ENCODE measurements at regions not wholly inside any gene's neighbourhood (a gene's known extent, or its start where the extent isn't known, plus 50 kb on each side); places are given as distances from the start of the nearest gene placed in this dataset.
A peak's percentile ranks its signal among the peaks of the same experiment; 100 is the strongest.

- H3K4me3 ChIP-seq (replicated peaks; ENCODE audit: insufficient read depth, low read length) = no peak overlapping the region
- DNase-seq (ENCODE audit: low read depth in 1 of 2, low spot score in 1 of 2) = no peak
- H3K27ac ChIP-seq (replicated peaks) = peak overlapping the region; percentile 73
- H3K27me3 ChIP-seq (ENCODE audit: insufficient read depth, poor library complexity, severe bottlenecking) = no peaks in the 10 kb centered on the region
- no peak for TF ChIP-seq REST (IDR thresholded peaks at IDR 0.05; ENCODE audit: insufficient replicate concordance, low read depth)
- TF ChIP-seq CTCF (IDR thresholded peaks at IDR 0.05; ENCODE audit: insufficient read depth, low read length) = no peak
- no peak for TF ChIP-seq POLR2AphosphoS5 (IDR thresholded peaks at IDR 0.05; ENCODE audit: low read depth)
- TF ChIP-seq GABPA (IDR thresholded peaks at IDR 0.05; ENCODE audit: low read depth) = no peak
- no peak for TF ChIP-seq SPI1 (IDR thresholded peaks at IDR 0.05; ENCODE audit: borderline replicate concordance, low read depth)
Observed at GRCh38 chr11:81887671-81888070, 846.0 kb downstream of the FAM181B start.

GRCh38 chr11:81886406-81887075 is 847.1 kb downstream of the FAM181B start:
- H3K27me3 ChIP-seq (ENCODE audit: insufficient read depth, poor library complexity, severe bottlenecking) = no peaks in the 10 kb centered on the region
- DNase-seq (ENCODE audit: low read depth in 1 of 2, low spot score in 1 of 2) = no peak
- TF ChIP-seq POLR2AphosphoS5 (IDR thresholded peaks at IDR 0.05; ENCODE audit: low read depth) (no peak), CTCF (IDR thresholded peaks at IDR 0.05; ENCODE audit: insufficient read depth, low read length) (no peak), GABPA (IDR thresholded peaks at IDR 0.05; ENCODE audit: low read depth) (no peak), SPI1 (IDR thresholded peaks at IDR 0.05; ENCODE audit: borderline replicate concordance, low read depth) (no peak), REST (IDR thresholded peaks at IDR 0.05; ENCODE audit: insufficient replicate concordance, low read depth) (no peak)
- no peak overlapping the region for H3K27ac ChIP-seq (replicated peaks)
- H3K4me3 ChIP-seq (replicated peaks; ENCODE audit: insufficient read depth, low read length) = no peak overlapping the region

GRCh38 chr11:81874635-81875034 is 859.0 kb downstream of the FAM181B start:
- DNase-seq (ENCODE audit: low read depth in 1 of 2, low spot score in 1 of 2) = no peak
- H3K27ac ChIP-seq (replicated peaks) = no peak overlapping the region
- no peaks in the 10 kb centered on the region for H3K27me3 ChIP-seq (ENCODE audit: insufficient read depth, poor library complexity, severe bottlenecking)
- no peak overlapping the region for H3K4me3 ChIP-seq (replicated peaks; ENCODE audit: insufficient read depth, low read length)
- TF ChIP-seq REST (IDR thresholded peaks at IDR 0.05; ENCODE audit: insufficient replicate concordance, low read depth) (no peak), SPI1 (IDR thresholded peaks at IDR 0.05; ENCODE audit: borderline replicate concordance, low read depth) (no peak), CTCF (IDR thresholded peaks at IDR 0.05; ENCODE audit: insufficient read depth, low read length) (no peak), POLR2AphosphoS5 (IDR thresholded peaks at IDR 0.05; ENCODE audit: low read depth) (no peak), GABPA (IDR thresholded peaks at IDR 0.05; ENCODE audit: low read depth) (no peak)

Data from HL-60 (cell line).